ENCODE measurements at regions not wholly inside any gene's neighbourhood (a gene's known extent, or its start where the extent isn't known, plus 50 kb on each side); places are given as distances from the start of the nearest gene placed in this dataset.
A peak's percentile ranks its signal among the peaks of the same experiment; 100 is the strongest.

GRCh38 chr1:234875953-234876855 lies 252.4 kb downstream of the TOMM20 start:
- no peak for DNase-seq

GRCh38 chr1:234875328-234875952 lies 253.2 kb downstream of the TOMM20 start:
- DNase-seq = no peak

DNA sequence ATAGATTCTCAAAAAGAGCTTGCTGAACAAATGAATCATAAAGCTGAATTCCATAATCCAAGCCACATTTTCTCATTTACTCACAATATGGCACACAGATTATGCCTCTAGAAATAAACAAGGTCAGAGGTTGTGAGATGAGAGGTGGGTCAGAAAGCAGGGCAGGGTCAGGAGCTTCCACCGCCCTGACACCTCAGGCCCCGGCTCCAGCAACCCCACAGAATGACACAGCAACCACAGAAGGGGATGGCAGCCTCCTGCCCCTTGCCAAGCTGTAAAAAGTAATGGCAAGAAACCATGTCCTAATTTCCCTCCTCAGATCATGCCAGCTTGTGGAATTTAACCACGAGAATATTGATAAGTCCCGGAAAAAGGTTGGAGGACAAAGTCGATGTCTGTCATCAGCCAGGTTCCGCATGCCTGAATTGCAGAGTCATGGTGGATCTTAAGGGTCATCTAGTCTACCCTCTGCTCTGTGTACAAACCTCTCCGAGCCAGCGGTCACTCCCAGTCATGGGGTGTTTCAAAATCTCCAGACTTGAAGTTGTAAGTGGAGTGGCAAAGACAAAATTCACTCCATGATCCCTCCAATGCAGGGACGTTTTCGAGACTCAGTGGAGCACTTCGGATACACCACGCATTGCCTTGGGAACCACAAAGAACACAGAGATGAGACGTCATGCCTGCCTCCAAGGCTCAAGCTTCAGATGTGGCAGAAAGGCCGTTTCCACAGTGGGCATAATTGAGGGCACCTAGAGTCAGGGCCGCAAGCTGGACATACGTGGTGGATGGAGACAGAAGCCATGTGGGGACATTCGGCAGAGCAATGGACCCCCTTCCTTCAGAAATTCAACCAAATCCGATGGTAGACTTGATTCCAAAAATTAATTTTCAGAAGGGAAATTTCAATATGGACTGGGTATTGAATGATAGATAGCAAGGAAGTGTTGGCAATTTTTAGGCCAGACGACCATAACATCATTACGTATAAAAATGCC lies 254.0 kb downstream of the TOMM20 start:
- no peak for DNase-seq

DNA sequence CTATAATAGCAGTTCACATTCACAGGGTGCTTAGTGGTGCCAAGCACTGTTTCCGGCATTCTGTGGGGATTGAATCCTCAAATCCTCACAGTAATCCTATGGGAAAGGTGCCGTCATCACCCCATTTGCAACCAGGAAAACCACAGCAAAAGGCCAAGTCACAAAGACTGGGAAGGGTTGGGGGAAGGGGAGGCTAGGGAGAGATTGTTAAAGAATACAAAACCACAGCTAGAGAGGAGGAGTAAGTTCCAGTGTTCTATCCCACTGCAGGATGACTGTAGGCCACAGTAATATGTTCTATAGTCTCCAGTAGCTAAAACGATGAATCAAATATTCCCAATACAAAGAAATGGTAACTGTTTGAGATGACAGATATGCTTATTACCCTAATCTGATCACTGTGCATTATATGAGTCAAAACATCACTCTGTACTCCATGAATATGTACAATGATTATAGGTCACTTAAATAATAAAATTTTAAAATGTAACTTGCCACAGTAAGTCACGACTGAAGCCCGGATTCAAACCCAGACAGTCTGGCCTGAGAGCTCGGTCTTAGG lies 256.8 kb downstream of the TOMM20 start:
- peak; percentile 31 for DNase-seq

- DNase-seq = no peak
These were observed 257.5 kb downstream of the TOMM20 start for GRCh38 chr1:234871039-234871709.

DNA sequence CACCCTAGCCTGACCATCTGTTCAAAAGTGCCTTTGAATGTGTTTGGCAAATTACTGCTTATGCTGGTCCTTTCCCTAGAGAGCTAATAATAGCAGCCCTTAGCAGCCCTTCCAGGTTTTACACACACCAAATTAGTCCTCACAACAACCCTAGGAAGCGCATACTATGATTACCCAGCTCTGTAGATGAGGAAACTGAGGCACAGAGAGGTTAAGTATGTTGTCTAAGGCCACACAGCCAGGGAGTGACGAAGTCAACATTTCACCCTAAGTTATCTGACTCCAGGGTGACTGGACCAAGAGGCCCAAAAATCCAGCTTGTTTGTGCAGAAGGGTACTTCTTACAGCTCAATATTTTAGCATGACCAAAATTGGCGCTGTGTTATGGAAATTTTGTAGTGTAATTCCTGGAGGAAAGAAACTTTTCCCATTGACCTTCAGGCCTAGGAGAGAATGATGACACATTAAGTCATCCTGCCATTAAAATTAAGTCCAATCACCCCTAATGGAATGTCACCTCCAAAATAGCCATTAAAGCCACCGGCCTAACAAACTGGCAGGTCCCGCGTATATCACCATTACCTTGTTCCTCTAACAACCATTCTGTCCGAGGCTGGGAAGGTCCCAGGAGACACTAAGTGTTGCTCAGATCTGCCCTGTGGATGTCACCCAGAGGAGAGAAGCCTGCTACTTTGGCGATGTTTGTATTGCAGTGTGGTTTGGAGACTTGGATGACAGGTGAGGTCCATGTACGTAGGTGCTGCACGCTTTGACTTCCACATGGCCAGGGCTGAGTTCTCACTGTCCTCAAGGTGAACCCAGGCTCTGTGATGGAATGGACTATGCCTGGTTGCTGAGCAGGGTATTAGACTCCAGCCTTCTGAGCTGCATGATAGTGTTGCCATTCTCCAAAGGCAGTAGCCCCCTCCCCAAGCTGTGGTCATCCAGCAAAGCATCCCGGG lies 258.3 kb downstream of the TOMM20 start:
- DNase-seq = peak; percentile 14

DNA sequence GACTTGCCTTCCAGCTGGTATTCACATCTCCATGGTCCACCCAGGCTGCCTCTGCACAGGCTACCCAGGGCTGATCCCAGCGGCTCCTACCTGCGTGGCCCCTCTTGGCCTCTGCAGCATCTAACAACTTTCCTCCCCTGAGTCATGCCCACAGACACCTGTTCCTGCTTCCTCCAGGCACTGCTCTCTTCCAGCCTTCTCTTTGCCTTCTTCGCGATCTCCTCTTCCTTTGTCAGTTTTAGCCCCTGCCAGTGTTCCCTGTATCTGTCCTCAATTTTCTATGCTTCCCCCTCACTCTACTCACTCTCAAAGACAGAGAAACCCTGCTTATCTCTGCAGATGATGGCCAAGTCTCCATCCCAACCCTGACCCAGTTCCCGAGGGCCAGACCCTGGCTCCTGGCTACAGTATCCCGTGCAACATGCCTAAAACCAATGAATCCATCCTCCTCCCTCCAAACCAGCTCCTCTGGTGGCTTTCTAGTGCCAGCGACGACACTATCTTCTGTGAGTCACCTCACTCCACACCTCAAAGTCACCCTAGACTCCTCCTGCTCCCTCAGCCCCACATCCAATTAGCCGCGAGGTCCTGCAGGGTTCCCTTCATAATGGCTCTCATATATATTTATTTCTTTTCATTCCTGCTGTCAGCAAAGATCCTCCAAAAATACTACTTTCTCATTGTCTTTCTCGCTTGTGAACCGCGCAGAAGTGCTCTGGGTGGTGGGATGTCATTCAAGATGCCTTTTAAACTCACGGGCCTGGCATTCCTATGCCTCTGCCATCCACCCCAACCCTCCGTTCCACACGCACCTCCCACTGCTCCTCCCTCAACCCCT lies 259.2 kb downstream of the TOMM20 start:
- peak; percentile 14 for DNase-seq

DNA sequence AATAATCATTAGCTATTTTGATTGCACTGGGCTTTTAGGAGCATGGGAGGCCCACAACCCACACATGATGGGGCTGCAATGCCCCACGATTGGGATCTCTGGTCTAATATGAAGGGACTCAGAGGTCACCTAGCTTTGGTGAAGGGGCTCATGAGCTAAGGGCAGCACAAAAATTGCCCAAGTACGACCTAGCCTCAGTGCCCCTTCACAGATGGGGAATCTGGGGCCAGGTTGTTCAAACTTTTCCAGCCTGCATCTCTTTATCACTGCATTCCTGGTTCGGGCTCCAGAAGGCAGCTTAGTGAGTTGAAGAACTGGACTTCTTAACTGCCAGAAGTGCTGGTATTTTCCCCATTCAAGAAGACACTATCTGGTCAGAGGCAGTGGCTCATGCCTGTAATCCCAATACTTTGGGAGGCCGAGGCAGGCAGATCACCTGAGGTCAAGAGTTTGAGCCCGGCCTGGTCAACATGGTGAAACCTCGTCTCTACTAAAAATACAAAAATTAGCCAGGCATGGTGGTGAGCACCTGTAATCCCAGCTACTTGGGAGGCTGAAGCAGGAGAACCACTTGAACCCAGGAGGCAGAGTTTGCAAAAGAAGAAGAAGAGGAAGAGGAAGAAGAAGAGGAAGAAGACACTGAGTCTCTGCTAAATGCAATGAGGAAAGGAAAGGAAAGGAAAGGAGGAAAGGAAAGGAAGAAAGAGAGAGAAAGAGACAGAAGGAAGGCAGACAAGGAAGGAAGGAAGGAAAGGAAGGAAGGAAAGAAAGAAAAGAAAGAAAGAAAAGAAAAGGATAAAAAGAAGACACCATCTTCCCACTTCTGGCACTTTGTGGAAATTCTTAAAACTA lies 258.5 kb upstream of the IRF2BP2 start:
- peak; percentile 5 for DNase-seq

DNA sequence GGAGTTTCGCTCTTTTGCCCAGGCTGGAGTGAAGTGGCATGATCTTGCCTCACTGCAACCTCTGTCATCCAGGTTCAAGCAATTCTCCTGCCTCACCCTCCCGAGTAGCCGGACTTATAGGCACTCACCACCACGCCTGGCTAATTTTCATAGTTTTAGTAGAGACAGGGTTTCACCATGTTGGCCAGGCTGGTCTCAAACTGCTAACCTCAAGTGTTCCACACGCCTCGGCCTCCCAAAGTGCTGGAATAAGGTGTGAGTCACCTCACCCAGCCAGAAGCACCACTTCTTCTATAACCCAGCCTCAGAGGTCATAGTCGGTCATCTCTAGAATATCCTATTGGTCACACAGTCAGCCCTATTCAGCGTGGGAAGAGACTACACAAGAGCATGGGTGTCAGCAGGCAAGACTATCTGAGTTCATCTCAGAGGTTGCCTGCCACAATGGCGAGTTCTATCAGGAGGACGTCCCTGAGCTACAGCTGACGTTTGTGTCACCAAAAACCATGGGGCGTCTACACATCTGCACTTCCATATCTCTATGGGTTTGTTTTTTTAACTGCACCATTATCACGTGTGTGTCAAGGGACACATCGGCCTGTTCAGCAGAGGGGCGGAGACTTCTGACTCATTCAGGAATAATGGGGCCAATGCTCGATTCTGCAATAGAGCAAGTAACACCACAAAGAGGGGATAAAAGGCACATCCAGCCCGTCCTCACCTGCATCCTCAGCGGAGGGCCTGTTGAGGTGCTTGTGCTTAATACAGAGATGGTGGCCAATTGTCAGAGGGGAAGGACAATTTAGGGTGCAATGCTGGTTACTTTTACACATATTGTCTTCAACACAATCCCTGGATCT lies 256.3 kb upstream of the IRF2BP2 start:
- peak; percentile 18 for DNase-seq

DNA sequence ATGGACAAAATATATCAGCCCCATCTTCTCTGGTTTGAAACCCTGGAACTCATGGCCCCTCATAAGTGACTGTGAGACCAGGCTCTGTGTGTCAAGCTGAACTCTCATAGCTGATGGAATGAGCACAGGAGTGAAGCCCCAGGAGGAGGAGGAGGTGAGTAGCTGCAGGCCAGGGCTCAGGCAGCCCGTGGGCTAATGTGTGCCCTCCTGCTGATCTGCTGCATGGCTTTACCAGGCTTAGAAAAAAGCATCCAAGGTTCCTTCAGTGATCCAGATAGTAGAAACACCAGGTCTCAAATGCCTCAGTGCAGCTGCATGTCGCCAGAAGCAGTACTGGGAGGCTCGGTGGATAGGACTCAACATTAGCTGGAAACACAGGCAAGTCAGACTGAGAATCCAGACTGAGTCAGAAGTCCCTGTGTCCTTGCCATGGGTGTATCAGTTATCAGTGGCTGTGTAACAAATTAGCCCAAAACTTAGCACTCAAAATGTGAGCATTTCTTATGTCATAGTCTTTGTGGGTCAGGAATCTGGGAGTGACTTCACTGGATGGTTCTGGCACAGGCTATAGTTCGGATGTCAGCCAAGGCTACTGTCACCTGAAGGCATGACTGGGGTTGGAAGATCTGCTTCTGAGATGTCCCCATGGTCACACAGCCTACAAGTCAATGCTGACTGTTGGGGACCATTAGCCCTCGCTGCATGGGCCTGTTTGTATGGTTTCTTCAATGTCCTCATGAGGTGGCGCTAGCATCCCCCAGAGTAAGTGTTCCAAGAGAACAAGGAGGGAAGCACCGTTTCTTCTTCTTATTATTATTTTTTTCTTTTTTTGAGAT lies 255.4 kb upstream of the IRF2BP2 start:
- DNase-seq = peak; percentile 14

DNA sequence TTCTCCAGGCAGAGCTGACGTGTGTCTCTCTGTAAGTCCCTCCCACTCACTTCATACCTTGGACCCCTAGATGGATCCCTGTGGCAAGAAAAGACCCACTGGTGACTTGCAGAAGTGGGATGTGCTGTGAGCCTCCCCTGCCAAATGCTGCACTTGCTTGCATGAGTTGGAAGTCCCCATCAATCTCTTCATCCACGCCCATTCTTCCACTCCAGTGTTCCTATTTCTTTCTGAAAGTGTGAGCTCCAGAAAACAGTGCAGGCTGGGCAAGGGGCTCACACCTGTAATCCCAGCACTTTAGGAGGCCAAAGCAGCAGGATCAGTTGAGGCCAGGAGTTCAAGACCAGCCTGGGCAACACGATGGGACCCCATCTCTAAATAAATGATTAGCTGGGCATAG lies 254.1 kb upstream of the IRF2BP2 start:
- peak; percentile 9 for DNase-seq

GRCh38 chr1:234863551-234863971 lies 253.6 kb upstream of the IRF2BP2 start:
- peak; percentile 45 for DNase-seq

DNA sequence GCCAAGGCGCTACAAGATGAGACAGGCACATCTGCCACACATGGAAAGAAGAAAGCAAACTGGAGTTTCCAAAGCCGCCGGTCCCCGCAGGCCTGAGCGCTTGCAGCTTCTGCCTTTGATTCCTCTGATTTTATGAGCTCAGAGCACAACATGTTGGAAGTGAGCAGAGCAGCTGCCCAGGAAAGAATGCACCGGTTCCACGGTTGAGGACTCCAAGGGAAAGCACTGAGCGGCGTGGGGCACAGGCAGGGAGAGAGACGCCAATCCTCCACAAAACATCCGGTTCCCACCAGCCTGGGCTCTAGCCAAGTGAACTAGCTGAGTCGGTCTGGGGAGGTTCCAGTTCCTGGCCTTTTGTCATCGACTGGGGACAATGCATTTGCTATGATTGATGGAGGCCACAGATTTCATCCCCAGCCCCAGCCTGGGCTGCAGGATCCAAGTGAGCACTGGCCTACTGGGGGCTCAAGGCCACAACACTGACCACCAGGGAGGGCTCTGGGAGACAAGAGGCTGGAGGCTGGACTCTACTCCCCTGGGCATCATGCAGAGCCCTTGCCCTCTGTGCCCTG lies 253.1 kb upstream of the IRF2BP2 start:
- DNase-seq = peak; percentile 89

- DNase-seq = no peak
These were observed 252.5 kb upstream of the IRF2BP2 start for GRCh38 chr1:234862360-234862943.

- DNase-seq = no peak
These were observed 251.8 kb upstream of the IRF2BP2 start for GRCh38 chr1:234861761-234862160.

DNA sequence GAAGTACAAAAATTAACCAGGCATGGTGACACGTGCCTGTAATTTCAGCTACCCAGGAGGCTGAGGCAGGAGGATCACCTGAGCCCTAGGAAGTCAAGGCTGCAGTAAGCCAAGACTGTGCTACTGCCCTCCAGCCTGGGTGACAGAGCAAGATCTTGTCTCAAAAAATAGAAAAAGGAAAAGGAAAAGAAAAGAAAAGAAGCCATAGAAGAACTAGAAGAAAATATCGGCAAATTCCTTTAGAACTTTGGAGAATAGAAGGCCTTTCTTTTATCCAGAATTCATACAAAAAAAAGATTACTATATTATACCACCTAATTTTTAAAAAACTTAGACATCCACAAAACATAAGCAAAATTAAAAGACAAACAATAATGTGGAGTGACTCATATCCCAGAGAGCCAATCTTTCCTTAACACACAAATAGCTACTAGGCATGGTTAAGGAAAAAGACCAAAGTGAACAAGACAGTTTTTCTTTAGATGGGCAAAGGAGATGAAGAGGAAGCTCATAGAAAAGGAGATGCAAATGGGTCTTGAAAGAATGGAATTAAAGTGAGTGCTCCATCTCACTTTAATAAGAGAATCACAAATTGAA lies 251.1 kb upstream of the IRF2BP2 start:
- DNase-seq = peak; percentile 4
